ENCODE measurements at regions not wholly inside any gene's neighbourhood (a gene's known extent, or its start where the extent isn't known, plus 50 kb on each side); places are given as distances from the start of the nearest gene placed in this dataset.

DNA sequence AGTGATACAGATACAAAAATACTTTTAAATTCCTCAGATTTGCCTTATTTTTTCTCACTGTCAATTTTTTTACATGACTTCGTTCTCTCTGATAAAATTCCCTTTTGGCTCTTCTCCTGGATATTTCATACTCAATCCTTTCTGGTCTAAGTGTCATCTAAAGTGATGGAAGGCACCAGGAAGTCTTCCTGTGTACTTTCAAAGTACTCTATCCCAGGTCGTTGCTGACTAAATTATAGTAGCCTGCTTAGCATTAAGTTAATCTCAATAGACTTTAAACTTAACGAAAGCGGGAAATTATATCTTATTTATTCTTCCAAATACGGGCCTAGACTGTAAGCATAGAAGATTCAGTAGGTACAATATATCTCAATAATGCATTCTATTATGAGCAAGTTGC is 67.8 kb downstream of the CASP12 start:
- Histone ChIP-seq H3K36me3 (ENCODE audit: control insufficient read depth in 2 of 2, extremely low read depth in 1 of 2, insufficient read depth in 2 of 2, low read length in 2 of 2) (no peaks in the 10 kb centered on the region), H3K79me2 (ENCODE audit: control insufficient read depth, insufficient read depth, low read length) (no peaks in the 10 kb centered on the region), H3K27ac (ENCODE audit: control insufficient read depth, insufficient read depth, low read length) (no peak overlapping the region), H3K9ac (ENCODE audit: control insufficient read depth, extremely low read depth, insufficient read depth, low read length) (no peak overlapping the region), H3K9me1 (ENCODE audit: control insufficient read depth, extremely low read depth, insufficient read depth, low read length) (no peaks in the 10 kb centered on the region), H3K4me2 (ENCODE audit: control insufficient read depth, extremely low read depth, insufficient read depth, low read depth, low read length) (no peak overlapping the region), H3K27me3 (ENCODE audit: control insufficient read depth, extremely low read depth, insufficient read depth, low read length) (no peaks in the 10 kb centered on the region), H3K4me1 (ENCODE audit: control insufficient read depth, extremely low read depth, insufficient read depth, low read length) (no peaks in the 10 kb centered on the region), H3K9me3 (ENCODE audit: control insufficient read depth, low read depth, low read length) (no peaks in the 10 kb centered on the region), H3K4me3 (ENCODE audit: control insufficient read depth in 2 of 3, extremely low read depth in 1 of 3, insufficient read depth in 2 of 3, low read depth in 1 of 3, low read length in 3 of 3) (no peak overlapping the region), H4K20me1 (ENCODE audit: control insufficient read depth, extremely low read depth, insufficient read depth, low read length) (no peaks in the 10 kb centered on the region), H2AFZ (ENCODE audit: control insufficient read depth, low read length) (no peak overlapping the region)
- TF ChIP-seq, protein P1, sequence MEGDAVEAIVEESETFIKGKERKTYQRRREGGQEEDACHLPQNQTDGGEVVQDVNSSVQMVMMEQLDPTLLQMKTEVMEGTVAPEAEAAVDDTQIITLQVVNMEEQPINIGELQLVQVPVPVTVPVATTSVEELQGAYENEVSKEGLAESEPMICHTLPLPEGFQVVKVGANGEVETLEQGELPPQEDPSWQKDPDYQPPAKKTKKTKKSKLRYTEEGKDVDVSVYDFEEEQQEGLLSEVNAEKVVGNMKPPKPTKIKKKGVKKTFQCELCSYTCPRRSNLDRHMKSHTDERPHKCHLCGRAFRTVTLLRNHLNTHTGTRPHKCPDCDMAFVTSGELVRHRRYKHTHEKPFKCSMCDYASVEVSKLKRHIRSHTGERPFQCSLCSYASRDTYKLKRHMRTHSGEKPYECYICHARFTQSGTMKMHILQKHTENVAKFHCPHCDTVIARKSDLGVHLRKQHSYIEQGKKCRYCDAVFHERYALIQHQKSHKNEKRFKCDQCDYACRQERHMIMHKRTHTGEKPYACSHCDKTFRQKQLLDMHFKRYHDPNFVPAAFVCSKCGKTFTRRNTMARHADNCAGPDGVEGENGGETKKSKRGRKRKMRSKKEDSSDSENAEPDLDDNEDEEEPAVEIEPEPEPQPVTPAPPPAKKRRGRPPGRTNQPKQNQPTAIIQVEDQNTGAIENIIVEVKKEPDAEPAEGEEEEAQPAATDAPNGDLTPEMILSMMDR (optimal IDR thresholded peaks at IDR 0.05 in 1 of 3, IDR thresholded peaks at IDR 0.05 in 1 of 3, conservative IDR thresholded peaks at IDR 0.05 in 1 of 3; ENCODE audit: extremely low read depth in 1 of 3, insufficient read depth in 2 of 3, low read length in 3 of 3) = no peak
- TF ChIP-seq EZH2 (IDR thresholded peaks at IDR 0.05; ENCODE audit: low read length) = no peak
- DNase-seq (ENCODE audit: low read depth, low spot score) = no peak
- dilution Hi-C loops (cut with MboI; ENCODE audit: extremely low pct_ligation_motif_present, low sequenced_read_pairs) = no loop called here
- FAIRE-seq = no peak

DNA sequence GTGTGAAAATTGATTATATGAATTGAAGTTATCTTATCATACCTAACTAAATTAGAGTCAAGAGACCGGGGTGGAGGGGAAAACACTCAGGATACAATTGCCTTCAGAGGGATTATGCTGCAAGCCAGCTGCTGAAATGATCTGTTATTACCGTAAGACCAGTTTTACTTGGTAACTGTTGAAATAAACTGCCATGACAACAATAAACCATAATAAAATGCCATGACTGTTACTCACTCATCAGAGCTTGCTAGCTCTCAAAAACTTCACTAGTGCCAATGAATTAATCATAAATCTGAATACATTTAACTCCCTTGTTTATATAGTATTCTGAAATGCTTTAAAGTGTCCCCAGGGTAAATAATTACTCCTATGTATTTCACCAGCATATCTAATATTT is 68.2 kb downstream of the CASP12 start:
- Histone ChIP-seq H3K4me3 (ENCODE audit: control insufficient read depth in 2 of 3, extremely low read depth in 1 of 3, insufficient read depth in 2 of 3, low read depth in 1 of 3, low read length in 3 of 3) (no peak overlapping the region), H3K27me3 (ENCODE audit: control insufficient read depth, extremely low read depth, insufficient read depth, low read length) (no peaks in the 10 kb centered on the region), H3K9me3 (ENCODE audit: control insufficient read depth, low read depth, low read length) (no peaks in the 10 kb centered on the region), H3K4me1 (ENCODE audit: control insufficient read depth, extremely low read depth, insufficient read depth, low read length) (no peaks in the 10 kb centered on the region), H3K9ac (ENCODE audit: control insufficient read depth, extremely low read depth, insufficient read depth, low read length) (no peak overlapping the region), H3K9me1 (ENCODE audit: control insufficient read depth, extremely low read depth, insufficient read depth, low read length) (no peaks in the 10 kb centered on the region), H4K20me1 (ENCODE audit: control insufficient read depth, extremely low read depth, insufficient read depth, low read length) (no peaks in the 10 kb centered on the region), H3K27ac (ENCODE audit: control insufficient read depth, insufficient read depth, low read length) (no peak overlapping the region), H2AFZ (ENCODE audit: control insufficient read depth, low read length) (no peak overlapping the region), H3K36me3 (ENCODE audit: control insufficient read depth in 2 of 2, extremely low read depth in 1 of 2, insufficient read depth in 2 of 2, low read length in 2 of 2) (no peaks in the 10 kb centered on the region), H3K4me2 (ENCODE audit: control insufficient read depth, extremely low read depth, insufficient read depth, low read depth, low read length) (no peak overlapping the region), H3K79me2 (ENCODE audit: control insufficient read depth, insufficient read depth, low read length) (no peaks in the 10 kb centered on the region)
- DNase-seq (ENCODE audit: low read depth, low spot score) (peak; percentile 4), FAIRE-seq (peak; percentile 60)
- TF ChIP-seq, protein P1 (optimal IDR thresholded peaks at IDR 0.05 in 1 of 3, IDR thresholded peaks at IDR 0.05 in 1 of 3, conservative IDR thresholded peaks at IDR 0.05 in 1 of 3; ENCODE audit: extremely low read depth in 1 of 3, insufficient read depth in 2 of 3, low read length in 3 of 3) = no peak
- TF ChIP-seq EZH2 (IDR thresholded peaks at IDR 0.05; ENCODE audit: low read length) = no peak
- dilution Hi-C loops (cut with MboI; ENCODE audit: extremely low pct_ligation_motif_present, low sequenced_read_pairs) = no loop called here
